H9 (cell line): ENCODE measurements at regions not wholly inside any gene's neighbourhood (a gene's known extent, or its start where the extent isn't known, plus 50 kb on each side); places are given as distances from the start of the nearest gene placed in this dataset.

Source experiments
- DNase-seq: peaks from one replicate; pipeline ENCODE4 v3.0.0-alpha.2; 2017
- H2AFZ ChIP-seq: one replicate; pipeline ENCODE4 v1.6.1; 2013; ENCODE audit warnings: mild to moderate bottlenecking, low read length, control low read depth, moderate library complexity
- H2AK5ac ChIP-seq: 2 replicates; pipeline ENCODE4 v1.6.1; 2013; ENCODE audit warnings: low read length, control low read depth, mixed read lengths; ENCODE audit not compliant: insufficient read length
- H2BK120ac ChIP-seq: one replicate; pipeline ENCODE4 v1.6.1; 2013; ENCODE audit warnings: low read depth, mild to moderate bottlenecking, low read length, control low read depth, inconsistent platforms; ENCODE audit not compliant: poor library complexity, severe bottlenecking
- H2BK12ac ChIP-seq: 2 replicates; pipeline ENCODE4 v1.6.1; 2013; ENCODE audit warnings: low read length, control low read depth, mixed read lengths, low read depth; ENCODE audit not compliant: insufficient read length
- H2BK15ac ChIP-seq: 2 replicates; pipeline ENCODE4 v1.6.1; 2013; ENCODE audit warnings: low read depth, low read length, control low read depth
- H2BK20ac ChIP-seq: one replicate; pipeline ENCODE4 v1.6.1; 2013; ENCODE audit warnings: low read depth, mild to moderate bottlenecking, low read length, control low read depth, inconsistent platforms; ENCODE audit not compliant: poor library complexity, severe bottlenecking
- H2BK5ac ChIP-seq: 2 replicates; pipeline ENCODE4 v1.6.1; 2013; ENCODE audit warnings: low read length, control low read depth, mixed read lengths; ENCODE audit not compliant: insufficient read length
- H3K14ac ChIP-seq: 2 replicates; pipeline ENCODE4 v1.6.1; 2013; ENCODE audit warnings: low read length, control low read depth; ENCODE audit not compliant: insufficient read depth
- H3K18ac ChIP-seq: 2 replicates; pipeline ENCODE4 v1.6.1; 2013; ENCODE audit warnings: low read depth, mild to moderate bottlenecking, mixed read lengths, low read length, control low read depth; ENCODE audit not compliant: insufficient read length
- H3K23ac ChIP-seq: 2 replicates; pipeline ENCODE4 v1.6.1; 2013; ENCODE audit warnings: low read length, control low read depth, mixed read lengths, low read depth; ENCODE audit not compliant: insufficient read length
- H3K23me2 ChIP-seq: 2 replicates; pipeline ENCODE4 v1.6.1; 2013; ENCODE audit warnings: low read depth, mild to moderate bottlenecking, mixed read lengths, low read length, control low read depth; ENCODE audit not compliant: insufficient read length, poor library complexity, severe bottlenecking
- H3K27ac ChIP-seq: 2 replicates; pipeline ENCODE4 v1.5.1; 2013; ENCODE audit warnings: low read length, control low read depth, mixed read lengths, low read depth; ENCODE audit not compliant: insufficient read length
- H3K27me3 ChIP-seq: 2 replicates; pipeline ENCODE4 v1.6.1; 2013; ENCODE audit warnings: low read length, control low read depth, inconsistent platforms; ENCODE audit not compliant: insufficient read depth
- H3K4ac ChIP-seq: 2 replicates; pipeline ENCODE4 v1.6.1; 2013; ENCODE audit warnings: low read depth, mild to moderate bottlenecking, control low read depth, inconsistent platforms, low read length, moderate library complexity
- H3K4me1 ChIP-seq: 2 replicates; pipeline ENCODE4 v1.6.1; 2013; ENCODE audit warnings: low read length, control low read depth, inconsistent platforms; ENCODE audit not compliant: insufficient read depth
- H3K4me2 ChIP-seq: 2 replicates; pipeline ENCODE4 v1.6.1; 2013; ENCODE audit warnings: low read length, control low read depth, mixed read lengths; ENCODE audit not compliant: insufficient read length, insufficient read depth
- H3K56ac ChIP-seq: 2 replicates; pipeline ENCODE4 v1.6.1; 2013; ENCODE audit warnings: low read depth, mild to moderate bottlenecking, mixed read lengths, low read length, control low read depth; ENCODE audit not compliant: insufficient read length
- H3K79me1 ChIP-seq: 2 replicates; pipeline ENCODE4 v1.6.1; 2013; ENCODE audit warnings: low read depth, mild to moderate bottlenecking, moderate library complexity, low read length, control low read depth, inconsistent platforms; ENCODE audit not compliant: insufficient read depth, poor library complexity, severe bottlenecking
- H3K79me2 ChIP-seq: 2 replicates; pipeline ENCODE4 v1.6.1; 2013; ENCODE audit warnings: low read length, control low read depth, inconsistent platforms; ENCODE audit not compliant: insufficient read depth
- H3K9ac ChIP-seq: 2 replicates; pipeline ENCODE4 v1.6.1; 2013; ENCODE audit warnings: low read length, control low read depth, mixed read lengths; ENCODE audit not compliant: insufficient read length; ENCODE audit errors: extremely low read depth
- H3K9me3 ChIP-seq: one replicate; pipeline ENCODE4 v1.6.1; 2013; ENCODE audit warnings: low read depth, low read length, inconsistent platforms; ENCODE audit not compliant: control insufficient read depth
- H3T11ph ChIP-seq: one replicate; pipeline ENCODE4 v1.6.1; 2013; ENCODE audit warnings: mild to moderate bottlenecking, low read length, control low read depth, inconsistent platforms
- H4K20me1 ChIP-seq: one replicate; pipeline ENCODE4 v1.6.1; 2013; ENCODE audit not compliant: control insufficient read depth, insufficient read length, insufficient read depth
- H4K5ac ChIP-seq: 2 replicates; pipeline ENCODE4 v1.6.1; 2013; ENCODE audit warnings: low read depth, mild to moderate bottlenecking, mixed read lengths, low read length, control low read depth; ENCODE audit not compliant: insufficient read length
- H4K8ac ChIP-seq: replicated peaks from 2 replicates; pipeline ENCODE4 v1.6.1; 2013; ENCODE audit warnings: low read length, control low read depth, mixed read lengths, low read depth; ENCODE audit not compliant: insufficient read length
- H4K91ac ChIP-seq: 2 replicates; pipeline ENCODE4 v1.6.1; 2013; ENCODE audit warnings: low read depth, mild to moderate bottlenecking, moderate library complexity, mixed read lengths, low read length, control low read depth; ENCODE audit not compliant: insufficient read length
- H3K27ac Mint-ChIP-seq, 3 experiments: 2 replicates in 2 of 3; 3 replicates in 1 of 3; pipeline ENCODE4 v1.8.0; 2020 to 2021; ENCODE audit warnings: mixed read lengths in 3 of 3, mild to moderate bottlenecking in 1 of 3, moderate library complexity in 1 of 3
- H3K27me3 Mint-ChIP-seq: 2 replicates; pipeline ENCODE4 v1.8.0; 2021; ENCODE audit warnings: low read depth, mild to moderate bottlenecking, moderate library complexity, mixed read lengths
- H3K36me3 Mint-ChIP-seq, 3 experiments: 2 replicates in 2 of 3; 3 replicates in 1 of 3; pipeline ENCODE4 v1.8.0; 2020 to 2021; ENCODE audit warnings: low read depth in 3 of 3, mixed read lengths in 3 of 3; ENCODE audit not compliant: insufficient read depth in 1 of 3
- H3K4me1 Mint-ChIP-seq, 2 experiments: 2 replicates each; pipeline ENCODE4 v1.8.0; 2020; ENCODE audit warnings: mixed read lengths in 2 of 2
- H3K4me3 Mint-ChIP-seq, 2 experiments: 2 replicates in 1 of 2; 3 replicates in 1 of 2; pipeline ENCODE4 v1.8.0; 2020 to 2021; ENCODE audit warnings: mild to moderate bottlenecking in 2 of 2, mixed read lengths in 2 of 2, moderate library complexity in 1 of 2
- H3K9me3 Mint-ChIP-seq, 2 experiments: 2 replicates in 1 of 2; 3 replicates in 1 of 2; pipeline ENCODE4 v1.8.0; 2020; ENCODE audit warnings: mild to moderate bottlenecking in 2 of 2, mixed read lengths in 2 of 2, moderate library complexity in 1 of 2
- WGBS: extraction: QIAGEN DNeasy Blood & Tissue Kit; methylation state at CpG from one replicate; pipeline ENCODE4 v1.1.7; 2013; ENCODE audit warnings: missing lambda C conversion rate, low lambda C conversion rate, mixed read lengths; ENCODE audit not compliant: insufficient read length; ENCODE audit errors: extremely low coverage; 5-methylcytosine and 5-hydroxymethylcytosine counted together
- TF ChIP-seq, protein P1 (sequence below): fragments of 200-600 bp; sonication (generic); conservative IDR thresholded peaks from 3 replicates; pipeline ENCODE4 v1.8.0; 2021; ENCODE audit warnings: antibody characterized with exemption, mild to moderate bottlenecking

DNA sequence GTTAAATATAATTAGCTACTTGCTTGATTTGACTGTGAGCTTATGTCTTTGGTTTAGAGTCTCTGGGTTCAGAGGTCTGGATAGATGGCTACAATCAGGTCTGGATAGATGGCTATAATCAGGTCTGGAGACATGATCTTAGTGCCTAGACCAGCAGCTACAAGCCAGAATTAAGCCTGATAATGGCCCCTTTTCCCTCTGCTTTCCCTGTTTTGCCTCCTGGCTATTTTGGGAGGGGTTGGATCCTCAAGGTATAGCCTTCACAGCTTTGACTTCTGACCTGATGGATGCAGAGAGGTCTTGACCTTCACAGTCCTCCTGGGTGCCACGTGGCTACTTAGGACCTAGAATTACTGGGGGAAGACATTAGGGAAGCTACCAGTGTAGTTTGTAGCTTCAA is 877.7 kb downstream of the GALC start:
- no peak overlapping the region for H3K27ac Mint-ChIP-seq
- no peak overlapping the region for H4K5ac ChIP-seq
- WGBS: no CpG with 5 or more reads among the region's 1 CpG

More for the DNA sequence above, 877.7 kb downstream of the GALC start:
- Histone ChIP-seq H2BK20ac (no peak overlapping the region), H4K91ac (no peak overlapping the region), H2BK12ac (no peak overlapping the region), H3K23me2 (no peaks in the 10 kb centered on the region), H4K20me1 (no peaks in the 10 kb centered on the region), H3K27me3 (no peaks in the 10 kb centered on the region), H3K4ac (no peak overlapping the region), H3K14ac (no peak overlapping the region), H3K18ac (no peak overlapping the region), H3K9me3 (no peaks in the 10 kb centered on the region), H2AK5ac (no peak overlapping the region), H3K79me2 (no peaks in the 10 kb centered on the region), H2BK15ac (no peak overlapping the region), H2BK5ac (no peak overlapping the region), H3T11ph (no peak overlapping the region), H2BK120ac (no peak overlapping the region), H3K79me1 (no peaks in the 10 kb centered on the region), H3K9ac (no peak overlapping the region), H3K4me1 (peaks cover 3% of the 10 kb centered on the region; the same call in 1 of the 2 replicates), H3K27ac (no peak overlapping the region), H3K23ac (no peak overlapping the region), H3K56ac (no peak overlapping the region), H3K4me2 (no peak overlapping the region), H2AFZ (no peak overlapping the region), H4K8ac (no peak overlapping the region)
- H3K36me3 Mint-ChIP-seq: no peaks in the 10 kb centered on the region
- H3K4me1 Mint-ChIP-seq: peaks cover 11 to 16% of the 10 kb centered on the region in 2 experiments; a peak in 3 of 4 replicates
- H3K27me3 Mint-ChIP-seq: no peaks in the 10 kb centered on the region
- TF ChIP-seq, protein P1, sequence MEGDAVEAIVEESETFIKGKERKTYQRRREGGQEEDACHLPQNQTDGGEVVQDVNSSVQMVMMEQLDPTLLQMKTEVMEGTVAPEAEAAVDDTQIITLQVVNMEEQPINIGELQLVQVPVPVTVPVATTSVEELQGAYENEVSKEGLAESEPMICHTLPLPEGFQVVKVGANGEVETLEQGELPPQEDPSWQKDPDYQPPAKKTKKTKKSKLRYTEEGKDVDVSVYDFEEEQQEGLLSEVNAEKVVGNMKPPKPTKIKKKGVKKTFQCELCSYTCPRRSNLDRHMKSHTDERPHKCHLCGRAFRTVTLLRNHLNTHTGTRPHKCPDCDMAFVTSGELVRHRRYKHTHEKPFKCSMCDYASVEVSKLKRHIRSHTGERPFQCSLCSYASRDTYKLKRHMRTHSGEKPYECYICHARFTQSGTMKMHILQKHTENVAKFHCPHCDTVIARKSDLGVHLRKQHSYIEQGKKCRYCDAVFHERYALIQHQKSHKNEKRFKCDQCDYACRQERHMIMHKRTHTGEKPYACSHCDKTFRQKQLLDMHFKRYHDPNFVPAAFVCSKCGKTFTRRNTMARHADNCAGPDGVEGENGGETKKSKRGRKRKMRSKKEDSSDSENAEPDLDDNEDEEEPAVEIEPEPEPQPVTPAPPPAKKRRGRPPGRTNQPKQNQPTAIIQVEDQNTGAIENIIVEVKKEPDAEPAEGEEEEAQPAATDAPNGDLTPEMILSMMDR: no peak
- no peaks in the 10 kb centered on the region for H3K9me3 Mint-ChIP-seq
- no peak for DNase-seq
- H3K4me3 Mint-ChIP-seq: no peak overlapping the region
